HG02840 (cell line): ENCODE measurements at regions not wholly inside any gene's neighbourhood (a gene's known extent, or its start where the extent isn't known, plus 50 kb on each side); places are given as distances from the start of the nearest gene placed in this dataset.
"Not testable (repeated sequence)": the region's sequence is repeated elsewhere in the genome, so short reads cannot be mapped to it uniquely, and the experiment has no call there.

Experiments used
- ATAC-seq: cut with Tn5 transposase; IDR thresholded peaks from one replicate; pipeline ENCODE4 v1.9.1; 2021; ENCODE audit warnings: mild to moderate bottlenecking, moderate library complexity, moderate number of reproducible peaks; ENCODE audit not compliant: unreplicated experiment, low FRiP score

GRCh38 chr3:34046154-34046553, 247.7 kb downstream of the PDCD6IP start:
- ATAC-seq = no peak

DNA sequence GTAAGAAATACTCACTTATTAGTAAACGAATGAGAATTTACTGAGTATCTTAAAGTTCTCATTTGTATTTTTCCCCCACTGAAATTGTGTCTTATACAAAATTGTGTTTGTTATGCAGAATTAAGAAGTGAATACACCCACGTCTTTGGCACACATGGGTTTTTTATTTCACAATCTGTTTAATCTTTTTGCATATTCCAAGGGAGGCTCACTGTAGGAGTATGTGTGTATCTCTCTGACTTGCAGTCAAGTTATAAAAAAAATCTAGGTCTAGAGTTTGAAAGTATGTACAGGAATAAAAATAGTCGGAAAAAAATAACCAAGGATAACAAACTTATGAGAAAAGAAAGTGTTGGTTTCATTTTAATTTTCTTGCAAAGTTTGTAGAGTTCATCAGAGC, 255.2 kb downstream of the PDCD6IP start:
- ATAC-seq = no peak

- peak; percentile 18 for ATAC-seq
Measured at GRCh38 chr3:34056181-34056910, 257.9 kb downstream of the PDCD6IP start.

GRCh38 chr3:34056951-34057390, 258.5 kb downstream of the PDCD6IP start:
- ATAC-seq = peak; percentile 97

GRCh38 chr3:34060995-34061394, 262.6 kb downstream of the PDCD6IP start:
- ATAC-seq = not testable (repeated sequence)

GRCh38 chr3:34065901-34066300, 267.5 kb downstream of the PDCD6IP start:
- ATAC-seq = no peak

GRCh38 chr3:34066328-34066727, 267.9 kb downstream of the PDCD6IP start:
- ATAC-seq = no peak

GRCh38 chr3:34066999-34067398, 268.6 kb downstream of the PDCD6IP start:
- ATAC-seq = no peak

DNA sequence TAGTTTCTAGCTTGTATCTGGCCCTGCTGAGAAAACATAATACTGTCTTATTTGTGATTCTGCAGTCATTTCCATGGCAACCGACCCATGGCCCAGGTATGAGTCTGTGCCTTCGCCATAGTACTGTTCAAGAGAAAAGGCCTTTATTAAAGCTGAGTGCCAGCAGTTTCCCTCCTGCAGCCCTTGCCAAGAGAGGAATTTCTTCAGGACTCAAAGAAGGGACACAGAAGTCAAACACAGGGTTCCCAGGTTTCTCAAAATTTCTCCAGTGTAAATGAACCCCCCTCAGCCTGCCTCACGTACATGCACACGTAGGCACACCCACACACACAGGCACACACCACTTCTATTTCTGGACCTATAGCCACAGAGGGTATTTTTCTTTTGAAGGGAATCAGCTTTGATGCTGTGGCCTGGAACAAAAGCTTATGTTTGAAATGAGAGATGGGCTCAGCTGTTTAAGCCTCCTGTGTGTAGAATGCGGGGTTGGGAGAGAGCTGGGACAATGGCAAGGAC, 269.2 kb downstream of the PDCD6IP start:
- ATAC-seq = no peak

DNA sequence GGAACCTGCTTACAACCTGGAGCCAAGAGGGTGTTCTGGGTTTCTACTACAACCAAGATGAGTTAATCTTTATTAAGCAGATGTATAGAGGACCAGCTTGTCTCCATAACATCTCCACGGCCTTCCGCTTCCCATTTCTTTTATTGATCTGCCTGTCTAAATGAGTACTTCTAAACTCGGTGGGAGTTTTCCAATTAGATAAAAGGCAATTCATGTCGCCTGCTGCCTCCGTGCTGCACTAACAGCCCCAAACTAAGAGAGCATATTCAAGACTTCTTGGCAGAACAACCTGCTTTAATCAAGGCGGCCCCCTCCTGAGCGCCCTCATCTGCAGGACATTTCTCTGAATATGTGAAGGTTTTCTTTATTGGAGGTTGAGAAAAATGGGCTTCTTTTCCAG, 270.1 kb downstream of the PDCD6IP start:
- no peak for ATAC-seq

DNA sequence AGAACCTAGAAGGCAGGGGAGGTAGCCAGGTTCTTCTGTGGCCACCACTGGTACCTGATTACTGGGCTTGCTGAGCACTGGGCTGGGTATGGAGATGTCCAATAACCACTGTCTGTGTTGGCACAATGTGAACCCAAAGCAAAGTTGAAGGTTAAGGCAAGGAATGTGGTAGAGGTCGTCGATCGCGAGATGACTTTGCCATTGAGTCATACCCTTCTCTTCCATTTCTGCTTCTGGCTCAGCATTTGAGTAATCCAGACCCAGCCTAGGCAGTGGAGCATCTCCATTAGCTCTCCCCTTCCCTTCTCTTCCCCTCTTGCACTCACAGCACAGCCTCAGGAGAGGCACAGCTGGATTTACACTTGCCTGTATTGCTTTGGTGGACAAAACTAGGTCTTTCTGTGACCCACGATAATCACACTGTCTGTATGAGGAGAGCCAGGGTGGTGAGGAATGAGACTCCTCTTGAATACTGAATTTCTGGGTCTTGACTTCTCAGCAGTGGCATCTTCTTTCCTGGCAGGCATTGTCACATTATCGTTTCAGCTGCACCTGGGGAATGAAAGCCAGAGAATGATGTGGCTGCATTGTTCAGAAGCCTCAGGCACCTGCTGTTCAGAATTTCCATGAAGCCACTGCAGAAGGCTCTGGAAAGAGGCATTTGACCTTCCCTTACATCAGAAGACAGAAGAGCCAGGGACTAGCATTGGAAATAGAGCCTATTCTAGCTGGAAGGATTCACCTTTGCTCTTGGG, 272.6 kb downstream of the PDCD6IP start:
- no peak for ATAC-seq

DNA sequence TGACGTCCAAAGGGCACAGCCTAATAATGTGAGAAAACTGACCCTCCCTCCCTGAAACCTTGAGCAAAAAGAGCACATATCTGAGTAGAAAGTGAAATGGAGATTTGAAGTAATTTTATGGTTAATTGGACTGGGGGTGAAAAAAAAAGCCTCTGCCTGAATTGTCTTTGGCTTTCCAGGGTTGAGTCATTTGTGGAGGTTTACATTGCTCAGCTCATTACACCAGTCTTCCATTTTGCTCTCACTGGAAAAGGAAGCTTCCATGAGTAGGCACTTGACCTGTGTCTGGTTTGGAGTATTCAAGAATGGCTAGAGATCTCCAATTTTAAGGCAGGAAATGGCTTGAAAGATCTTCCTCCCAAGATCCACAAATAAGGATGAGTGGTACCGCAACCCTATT, 273.9 kb downstream of the PDCD6IP start:
- no peak for ATAC-seq

DNA sequence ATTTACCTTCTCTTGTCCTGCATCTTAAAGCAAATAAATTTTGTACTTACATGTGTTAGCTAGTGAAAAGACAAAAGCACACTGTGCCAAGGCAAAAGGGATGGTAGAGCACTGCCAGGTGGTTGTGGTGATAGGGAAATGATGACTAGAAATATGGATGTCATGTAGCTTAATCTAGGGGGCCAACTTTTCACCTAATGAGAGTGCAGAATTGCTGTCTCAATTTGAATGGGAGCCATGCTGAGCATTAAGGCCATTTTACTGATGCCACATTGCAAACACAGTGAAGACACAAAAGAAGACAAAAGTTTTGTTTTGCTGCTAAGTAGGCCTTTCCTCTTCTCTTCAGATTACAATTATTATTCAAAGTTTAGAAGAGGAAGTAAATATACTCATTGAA, 274.7 kb downstream of the PDCD6IP start:
- ATAC-seq = no peak

DNA sequence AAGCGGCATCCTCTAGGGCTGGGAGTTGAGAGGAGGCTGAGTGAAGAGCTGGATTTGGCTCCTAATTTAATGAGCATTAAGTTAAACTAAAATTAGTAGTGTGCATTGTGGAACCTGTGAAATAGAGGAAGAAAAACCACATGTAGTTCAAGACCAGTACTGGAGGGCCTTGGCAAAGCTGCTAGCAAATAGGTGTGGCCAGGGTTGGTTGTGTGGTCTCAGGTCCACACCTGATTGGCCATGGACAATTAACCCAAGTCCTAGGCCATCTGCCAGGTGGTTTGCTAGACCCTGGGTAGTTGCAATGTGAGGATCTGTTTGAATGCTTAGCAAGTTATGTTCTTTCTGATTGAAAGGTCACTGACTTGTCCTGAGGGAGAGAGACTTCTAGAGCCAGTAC, 275.5 kb downstream of the PDCD6IP start:
- ATAC-seq = no peak

DNA sequence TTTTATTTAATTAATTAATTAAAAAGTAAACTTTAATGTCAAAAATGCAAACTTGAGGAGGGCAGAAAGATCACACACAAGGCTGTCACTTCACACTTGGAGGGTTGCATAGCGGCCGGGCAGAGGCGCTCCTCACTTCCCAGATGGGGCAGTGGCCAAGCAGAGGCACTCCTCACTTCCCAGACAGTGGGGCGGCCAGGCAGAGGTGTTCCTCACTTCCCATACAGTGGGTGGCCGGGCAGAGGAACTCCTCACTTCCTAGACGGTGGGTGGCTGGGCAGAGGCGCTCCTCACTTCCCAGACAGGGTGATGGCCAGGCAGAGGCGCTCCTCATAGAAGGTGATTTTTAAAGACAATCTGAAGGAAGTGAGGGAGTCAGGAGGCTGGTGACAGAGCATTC, 277.5 kb downstream of the PDCD6IP start:
- no peak for ATAC-seq

DNA sequence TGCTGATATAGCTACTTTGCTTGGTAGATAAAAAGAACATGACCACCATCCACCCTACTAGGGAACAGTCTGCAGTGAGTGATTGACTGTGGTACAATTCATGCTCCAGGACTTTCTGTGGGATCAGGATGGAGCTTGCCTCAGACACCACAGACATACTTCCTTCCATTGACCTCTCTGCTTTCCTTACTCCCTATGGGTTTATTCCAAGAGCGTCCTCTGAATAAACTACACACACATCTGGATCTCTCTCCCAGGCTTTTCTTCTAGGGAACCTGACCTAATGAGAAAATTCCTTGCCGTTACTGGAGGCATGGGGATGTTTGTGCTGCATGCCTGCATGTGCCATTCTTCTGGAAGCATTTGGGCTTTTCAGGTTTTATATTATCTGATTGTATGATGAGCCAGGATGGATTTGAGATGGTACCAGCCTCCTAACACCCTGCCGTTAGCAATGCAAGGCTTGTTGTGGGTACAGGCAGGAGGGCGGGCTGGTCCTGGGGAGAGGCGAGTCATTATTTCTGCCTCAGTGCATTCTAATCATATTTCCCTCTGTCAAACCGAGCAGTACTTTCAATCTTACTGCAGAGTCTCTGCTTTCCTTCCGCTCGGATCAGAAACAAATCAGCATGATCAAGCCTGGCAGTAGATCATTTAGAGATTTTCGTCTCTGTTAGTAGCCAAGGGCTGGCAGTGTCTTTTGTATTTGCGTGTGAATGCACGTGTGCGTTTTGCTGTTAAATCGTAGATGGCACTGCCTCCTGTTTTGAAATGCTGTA, 279.2 kb downstream of the PDCD6IP start:
- ATAC-seq = peak; percentile 78

- no peak for ATAC-seq
Measured at GRCh38 chr3:34078418-34078817, 280.0 kb downstream of the PDCD6IP start.

DNA sequence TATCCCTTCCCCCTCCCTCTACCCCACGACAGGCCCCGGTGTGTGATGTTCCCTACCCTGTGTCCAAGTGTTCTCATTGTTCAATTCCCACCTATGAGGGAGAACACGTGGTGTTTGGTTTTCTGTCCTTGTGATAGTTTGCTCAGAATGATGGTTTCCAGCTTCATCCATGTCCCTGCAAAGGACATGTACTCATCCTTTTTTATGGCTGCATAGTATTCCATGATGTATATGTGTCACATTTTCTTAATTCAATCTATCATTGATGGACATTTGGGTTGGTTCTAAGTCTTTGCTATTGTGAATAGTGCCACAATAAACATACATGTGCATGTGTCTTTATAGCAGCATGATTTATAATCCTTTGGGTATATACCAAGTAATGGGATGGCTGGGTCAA, 281.4 kb downstream of the PDCD6IP start:
- ATAC-seq = not testable (repeated sequence)

DNA sequence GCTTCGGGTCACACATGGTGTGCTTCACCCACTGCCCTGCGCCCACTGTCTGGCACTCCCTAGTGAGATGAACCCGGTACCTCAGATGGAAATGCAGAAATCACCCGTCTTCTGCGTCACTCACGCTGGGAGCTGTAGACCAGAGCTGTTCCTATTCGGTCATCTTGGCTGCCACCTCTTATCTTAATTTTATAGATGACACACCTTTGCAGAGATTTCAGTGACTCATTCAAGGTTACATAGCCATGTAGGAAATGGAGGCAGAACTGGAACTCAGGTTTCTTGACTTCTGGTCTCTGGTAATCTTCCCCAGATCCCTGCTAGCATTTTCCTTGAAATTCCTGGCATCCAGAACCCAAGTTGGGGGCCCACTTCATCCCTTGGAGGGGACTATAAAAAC, 291.9 kb downstream of the PDCD6IP start:
- not testable (repeated sequence) for ATAC-seq

DNA sequence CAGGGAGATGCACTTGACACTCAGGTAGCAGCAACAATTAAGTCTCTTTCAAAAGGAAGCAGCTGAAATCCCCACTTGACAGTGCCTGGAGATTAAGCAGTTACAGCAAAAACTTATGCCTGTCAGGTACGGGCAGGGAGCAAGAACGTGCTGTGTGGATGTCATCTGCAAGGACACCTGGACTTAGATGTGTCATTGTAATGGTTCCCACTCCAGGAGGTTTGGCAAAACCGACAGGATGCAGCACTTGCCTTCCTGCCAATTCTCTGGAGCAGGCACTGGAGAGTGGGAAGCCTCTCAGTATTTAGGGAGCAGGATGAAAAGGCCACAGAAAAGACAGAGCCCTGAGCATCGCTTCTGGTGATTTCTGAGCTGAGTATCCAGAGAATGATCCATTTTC, 292.4 kb downstream of the PDCD6IP start:
- no peak for ATAC-seq

DNA sequence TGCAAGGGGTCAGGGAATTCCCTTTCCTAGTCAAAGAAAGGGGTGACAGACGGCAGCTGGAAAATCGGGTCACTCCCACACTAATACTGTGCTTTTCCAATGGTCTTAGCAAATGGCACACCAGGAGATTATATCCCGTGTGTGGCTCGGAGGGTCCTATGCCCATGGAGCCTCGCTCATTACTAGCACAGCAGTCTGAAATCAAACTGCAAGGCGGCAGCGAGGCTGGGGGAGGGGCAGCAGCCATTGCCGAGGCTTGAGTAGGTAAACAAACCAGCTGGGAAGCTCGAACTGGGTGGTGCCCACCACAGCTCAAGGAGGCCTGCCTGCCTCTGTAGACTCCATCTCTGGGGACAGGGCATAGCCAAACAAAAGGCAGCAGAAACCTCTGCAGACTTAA, 295.9 kb downstream of the PDCD6IP start:
- not testable (repeated sequence) for ATAC-seq
